H1 (cell line): ENCODE measurements at regions not wholly inside any gene's neighbourhood (a gene's known extent, or its start where the extent isn't known, plus 50 kb on each side); places are given as distances from the start of the nearest gene placed in this dataset.

Experiments
- ATF2 ChIP-seq: IDR thresholded peaks from 2 replicates; pipeline ENCODE4 v1.6.1; 2012; ENCODE audit warnings: low read length, inconsistent platforms
- POU5F1 ChIP-seq: IDR thresholded peaks from 2 replicates; pipeline ENCODE4 v1.6.1; 2011; ENCODE audit warnings: low read depth, mild to moderate bottlenecking, low read length, moderate library complexity
- SIN3A ChIP-seq, 2 experiments: IDR thresholded peaks in 1 of 2; conservative IDR thresholded peaks in 1 of 2; 2 replicates each; pipeline ENCODE4 v1.6.1; 2011 to 2012; ENCODE audit warnings: low read length in 2 of 2, improper control_type of control experiment in 1 of 2, low read depth in 1 of 2, mild to moderate bottlenecking in 1 of 2

- TF ChIP-seq ATF2 (no peak), SIN3A (conservative IDR thresholded peaks at IDR 0.05 in 1 of 2, IDR thresholded peaks at IDR 0.05 in 1 of 2; ENCODE audit: low read depth in 1 of 2, low read length in 2 of 2) (no peak), POU5F1 (no peak)
Measured at GRCh38 chr9:118651511-118651910, 717.7 kb downstream of the BRINP1 start (continued).
